Hepatocyte (in vitro differentiated cells): ENCODE measurements at regions not wholly inside any gene's neighbourhood (a gene's known extent, or its start where the extent isn't known, plus 50 kb on each side); places are given as distances from the start of the nearest gene placed in this dataset.

ENCODE experiments used
- DNase-seq: peaks from one replicate; pipeline ENCODE4 v3.0.0-alpha.2; 2016; ENCODE audit warnings: low spot score
- H2AFZ ChIP-seq: fragments of 200-600 bp; sonication (generic); 2 replicates; pipeline ENCODE4 v1.6.0; 2016; ENCODE audit warnings: antibody characterized with exemption, mild to moderate bottlenecking
- H3K27ac ChIP-seq: fragments of 200-600 bp; sonication (generic); 2 replicates; pipeline ENCODE4 v1.5.1; 2016; ENCODE audit warnings: mild to moderate bottlenecking
- H3K27me3 ChIP-seq: fragments of 200-600 bp; sonication (generic); 2 replicates; pipeline ENCODE4 v1.6.1; 2016
- H3K36me3 ChIP-seq: fragments of 200-600 bp; sonication (generic); replicated peaks from 2 replicates; pipeline ENCODE4 v1.5.1; 2016; ENCODE audit warnings: low read depth; ENCODE audit not compliant: insufficient read depth
- H3K4me1 ChIP-seq: fragments of 200-600 bp; sonication (generic); 2 replicates; pipeline ENCODE4 v1.5.1; 2016; ENCODE audit warnings: mild to moderate bottlenecking, moderate library complexity; ENCODE audit not compliant: insufficient read depth
- H3K4me2 ChIP-seq: fragments of 200-600 bp; sonication (generic); 2 replicates; pipeline ENCODE4 v1.6.0; 2016
- H3K4me3 ChIP-seq: fragments of 200-600 bp; sonication (generic); 2 replicates; pipeline ENCODE4 v1.5.1; 2016; ENCODE audit warnings: mild to moderate bottlenecking
- H3K79me2 ChIP-seq: fragments of 200-600 bp; sonication (generic); 2 replicates; pipeline ENCODE4 v1.6.0; 2017; ENCODE audit warnings: mild to moderate bottlenecking
- H3K9me2 ChIP-seq: fragments of 200-600 bp; sonication (generic); replicated peaks from 2 replicates; pipeline ENCODE4 v1.6.0; 2017; ENCODE audit warnings: mild to moderate bottlenecking; ENCODE audit not compliant: insufficient read depth
- H3K9me3 ChIP-seq: fragments of 200-600 bp; sonication (generic); 2 replicates; pipeline ENCODE4 v1.5.1; 2016; ENCODE audit warnings: low read depth, mild to moderate bottlenecking
- H4K20me1 ChIP-seq: fragments of 200-600 bp; sonication (generic); 2 replicates; pipeline ENCODE4 v1.6.0; 2016; ENCODE audit warnings: mild to moderate bottlenecking; ENCODE audit not compliant: insufficient read depth, poor library complexity, severe bottlenecking
- CTCF ChIP-seq: fragments of 200-600 bp; sonication (generic); IDR thresholded peaks from 2 replicates; pipeline ENCODE4 v1.5.1; 2016; ENCODE audit warnings: antibody characterized with exemption, mild to moderate bottlenecking; ENCODE audit not compliant: poor library complexity
- EZH2 ChIP-seq: fragments of 200-600 bp; sonication (generic); IDR thresholded peaks from 2 replicates; pipeline ENCODE4 v1.6.1; 2016; ENCODE audit warnings: antibody characterized with exemption, mild to moderate bottlenecking, borderline replicate concordance
- EZH2phosphoT487 ChIP-seq: fragments of 200-600 bp; sonication (generic); IDR thresholded peaks from one replicate; pipeline ENCODE4 v1.6.1; 2018; ENCODE audit warnings: antibody characterized with exemption, mild to moderate bottlenecking, low read depth, moderate library complexity; ENCODE audit not compliant: unreplicated experiment, severe bottlenecking
- WGBS: methylation state at CpG from one replicate; pipeline ENCODE4 v1.1.6; 2016; ENCODE audit warnings: low lambda C conversion rate; ENCODE audit errors: missing lambda C conversion rate; 5-methylcytosine and 5-hydroxymethylcytosine counted together

GRCh38 chr4:175125410-175126068 is 207.4 kb downstream of the ADAM29 start:
- H3K79me2 ChIP-seq, result no peaks in the 10 kb centered on the region
- TF ChIP-seq EZH2, result no peak
- no peak for TF ChIP-seq CTCF
- TF ChIP-seq EZH2phosphoT487, result no peak
- H3K4me3 ChIP-seq, result no peak overlapping the region
- H3K4me1 ChIP-seq, result no peaks in the 10 kb centered on the region
- H3K4me2 ChIP-seq, result no peak overlapping the region
- no peaks in the 10 kb centered on the region for H3K9me2 ChIP-seq
- H3K27me3 ChIP-seq, result no peaks in the 10 kb centered on the region
- H4K20me1 ChIP-seq, result no peaks in the 10 kb centered on the region
- no peaks in the 10 kb centered on the region for H3K36me3 ChIP-seq
- no peaks in the 10 kb centered on the region for H3K9me3 ChIP-seq
- H2AFZ ChIP-seq, result no peak overlapping the region
- 91% methylated on average over 4 of the region's 4 CpGs for WGBS
- H3K27ac ChIP-seq, result no peak overlapping the region
- DNase-seq, result no peak

GRCh38 chr4:175127314-175127713 is 209.2 kb downstream of the ADAM29 start:
- no peaks in the 10 kb centered on the region for H3K9me2 ChIP-seq
- no peaks in the 10 kb centered on the region for H3K4me1 ChIP-seq
- H3K4me2 ChIP-seq, result no peak overlapping the region
- H3K27ac ChIP-seq, result no peak overlapping the region
- H4K20me1 ChIP-seq, result no peaks in the 10 kb centered on the region
- TF ChIP-seq EZH2 (no peak), CTCF (no peak), EZH2phosphoT487 (no peak)
- DNase-seq, result no peak
- no peaks in the 10 kb centered on the region for H3K79me2 ChIP-seq
- no peak overlapping the region for H3K4me3 ChIP-seq
- no peak overlapping the region for H2AFZ ChIP-seq
- no peaks in the 10 kb centered on the region for H3K27me3 ChIP-seq
- H3K36me3 ChIP-seq, result no peaks in the 10 kb centered on the region
- WGBS, result 46% methylated on average over 2 of the region's 2 CpGs
- no peaks in the 10 kb centered on the region for H3K9me3 ChIP-seq

GRCh38 chr4:175129797-175130196 is 211.6 kb downstream of the ADAM29 start:
- Histone ChIP-seq H3K4me2 (no peak overlapping the region), H3K27ac (no peak overlapping the region), H2AFZ (no peak overlapping the region), H3K4me3 (no peak overlapping the region), H4K20me1 (no peaks in the 10 kb centered on the region), H3K9me2 (no peaks in the 10 kb centered on the region), H3K4me1 (no peaks in the 10 kb centered on the region), H3K79me2 (no peaks in the 10 kb centered on the region), H3K36me3 (no peaks in the 10 kb centered on the region), H3K27me3 (no peaks in the 10 kb centered on the region), H3K9me3 (no peaks in the 10 kb centered on the region)
- WGBS, result 48% methylated on average over 4 of the region's 4 CpGs
- DNase-seq, result no peak
- TF ChIP-seq EZH2phosphoT487 (no peak), EZH2 (no peak), CTCF (no peak)
